H54 (cell line): ENCODE measurements at regions not wholly inside any gene's neighbourhood (a gene's known extent, or its start where the extent isn't known, plus 50 kb on each side); places are given as distances from the start of the nearest gene placed in this dataset.
"Not testable (repeated sequence)": the region's sequence is repeated elsewhere in the genome, so short reads cannot be mapped to it uniquely, and the experiment has no call there.

Source experiments
- DNase-seq: peaks from one replicate; pipeline ENCODE4 v3.0.0; 2011; ENCODE audit warnings: low spot score, mixed read lengths; ENCODE audit not compliant: insufficient read length
- FAIRE-seq: peaks from 3 replicates; lab custom pipeline; 2011; peaks lifted over from hg19 to GRCh38; lab: Jason Lieb, UNC
- POLR2A ChIP-seq: IDR thresholded peaks from 2 replicates; pipeline ENCODE4 v1.6.1; 2011; ENCODE audit warnings: low read depth, mild to moderate bottlenecking, low read length

DNA sequence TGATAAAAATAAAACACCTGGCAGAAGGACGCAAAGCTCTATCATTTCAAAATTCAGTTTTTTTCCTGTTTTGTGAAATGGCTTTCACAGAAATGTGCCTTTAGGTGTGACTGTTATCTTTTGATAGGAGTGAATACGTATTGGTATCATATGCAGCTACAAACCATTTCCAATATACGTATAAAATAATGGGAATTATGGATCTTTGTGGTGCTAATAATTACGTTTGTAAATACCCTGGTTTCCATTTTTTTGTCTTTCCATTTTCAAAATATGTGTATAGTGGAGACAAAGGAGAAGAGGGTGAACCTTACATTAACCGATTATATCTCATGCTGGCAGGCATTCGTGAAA, 108.7 kb upstream of the GMDS start:
- DNase-seq (no peak), FAIRE-seq (no peak)
- no peak for TF ChIP-seq POLR2A

- FAIRE-seq (peak; percentile 94), DNase-seq (peak; percentile 12)
- TF ChIP-seq POLR2A: no peak
These were observed 108.2 kb upstream of the GMDS start for GRCh38 chr6:2353412-2354137.

DNA sequence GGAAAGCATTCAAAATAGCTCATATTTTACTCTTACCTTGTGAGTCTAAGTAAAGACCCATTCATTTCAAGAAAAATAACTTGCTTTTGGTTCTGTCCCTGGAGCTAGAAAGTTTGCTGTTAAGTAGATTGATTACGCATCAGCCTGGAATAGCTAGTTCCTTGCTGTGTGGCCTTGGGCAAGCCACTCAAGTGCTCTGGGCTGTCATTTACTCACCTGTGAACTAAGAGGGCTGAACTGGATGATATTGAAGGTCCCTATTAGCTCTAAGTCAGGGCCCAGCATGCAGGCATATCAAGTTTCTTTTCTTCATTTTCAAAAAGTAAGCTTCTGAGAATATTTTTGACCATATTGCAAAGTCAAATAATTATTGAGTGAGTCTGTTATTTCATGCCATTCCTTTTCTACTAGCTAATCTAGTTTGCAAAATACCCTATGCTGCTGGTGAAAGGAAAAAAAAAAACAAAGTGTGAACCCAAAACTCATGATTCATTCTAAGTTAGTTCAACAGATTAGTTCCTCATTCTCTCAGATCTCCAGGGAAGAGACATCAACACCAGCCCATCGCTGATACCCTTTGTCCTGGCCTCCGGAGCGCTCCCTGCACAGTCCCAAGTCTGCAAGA, 106.5 kb upstream of the GMDS start:
- DNase-seq (no peak), FAIRE-seq (no peak)
- no peak for TF ChIP-seq POLR2A

GRCh38 chr6:2351090-2351489, 105.7 kb upstream of the GMDS start:
- DNase-seq: no peak
- no peak for TF ChIP-seq POLR2A
- FAIRE-seq: no peak

GRCh38 chr6:2346078-2346477, 100.7 kb upstream of the GMDS start:
- no peak for DNase-seq
- TF ChIP-seq POLR2A: no peak
- no peak for FAIRE-seq

GRCh38 chr6:2344319-2344905, 99.0 kb upstream of the GMDS start:
- no peak for FAIRE-seq
- no peak for TF ChIP-seq POLR2A

DNA sequence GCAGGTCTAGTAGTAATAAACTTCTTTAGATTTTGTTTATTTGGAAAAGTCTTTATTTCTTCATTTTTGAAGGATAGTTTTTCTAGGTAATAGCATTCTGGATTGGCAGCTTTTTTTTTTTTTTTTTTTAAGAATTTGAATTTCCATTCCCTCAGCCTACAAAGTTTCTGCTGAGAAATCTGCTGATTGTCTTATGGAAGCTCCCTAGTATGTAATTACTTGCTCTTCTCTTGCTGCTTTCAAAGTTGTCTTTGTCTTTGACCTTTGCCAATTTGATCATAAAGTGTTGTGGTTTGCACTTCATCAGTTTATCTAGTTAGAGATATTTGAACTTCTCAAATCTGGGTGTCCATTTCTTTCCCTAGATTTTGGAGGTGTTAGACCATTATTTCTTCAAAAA, 82.2 kb upstream of the GMDS start:
- DNase-seq (no peak), FAIRE-seq (no peak)
- no peak for TF ChIP-seq POLR2A

More at GRCh38 chr6:2344319-2344905, 99.0 kb upstream of the GMDS start:
- no peak for DNase-seq

- FAIRE-seq: no peak
- DNase-seq: no peak
- TF ChIP-seq POLR2A: no peak
These were observed 79.0 kb upstream of the GMDS start for GRCh38 chr6:2324166-2324953.

GRCh38 chr6:2317498-2317897, 72.1 kb upstream of the GMDS start:
- not testable (repeated sequence) for FAIRE-seq, DNase-seq

DNA sequence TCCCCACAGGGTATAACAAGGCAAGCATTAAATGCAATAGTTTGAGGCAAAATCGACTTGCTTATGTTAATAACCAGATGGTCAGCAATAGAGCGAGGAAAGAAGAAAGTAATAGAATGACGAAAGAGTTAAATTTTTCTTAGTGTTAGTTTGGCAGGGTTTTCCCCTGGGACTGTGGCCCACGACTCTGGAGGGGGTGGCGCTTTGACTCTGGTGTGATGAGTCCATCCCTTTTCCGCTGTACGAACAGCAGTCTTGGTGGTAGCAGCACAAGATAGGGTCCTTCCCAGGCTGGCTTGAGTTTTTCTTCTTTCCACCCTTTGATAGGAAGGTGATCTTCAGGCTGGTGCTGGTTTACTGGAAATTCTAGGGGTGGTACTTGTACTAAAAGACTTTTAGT, 69.2 kb upstream of the GMDS start:
- FAIRE-seq (no peak), DNase-seq (no peak)
- no peak for TF ChIP-seq POLR2A

DNA sequence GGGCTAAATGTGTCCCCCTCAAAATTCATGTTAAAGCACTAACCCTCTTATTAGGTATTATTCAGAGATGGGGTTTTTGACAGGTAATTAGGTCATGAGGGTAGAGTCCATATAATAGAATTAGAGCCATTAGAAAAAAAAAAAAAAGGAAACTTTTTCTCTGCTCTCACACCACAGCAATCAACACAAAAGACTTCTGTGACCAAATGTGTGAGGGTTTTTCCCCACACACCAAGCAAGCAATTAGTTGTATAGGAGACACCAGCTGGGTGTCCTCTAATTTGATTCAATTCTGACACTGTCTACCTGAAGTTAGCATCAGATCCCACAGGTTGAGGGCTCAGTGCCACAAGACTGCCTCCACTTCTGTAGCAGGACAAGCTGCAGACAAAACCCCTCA, 64.6 kb upstream of the GMDS start:
- no peak for TF ChIP-seq POLR2A
- no peak for DNase-seq
- no peak for FAIRE-seq

DNA sequence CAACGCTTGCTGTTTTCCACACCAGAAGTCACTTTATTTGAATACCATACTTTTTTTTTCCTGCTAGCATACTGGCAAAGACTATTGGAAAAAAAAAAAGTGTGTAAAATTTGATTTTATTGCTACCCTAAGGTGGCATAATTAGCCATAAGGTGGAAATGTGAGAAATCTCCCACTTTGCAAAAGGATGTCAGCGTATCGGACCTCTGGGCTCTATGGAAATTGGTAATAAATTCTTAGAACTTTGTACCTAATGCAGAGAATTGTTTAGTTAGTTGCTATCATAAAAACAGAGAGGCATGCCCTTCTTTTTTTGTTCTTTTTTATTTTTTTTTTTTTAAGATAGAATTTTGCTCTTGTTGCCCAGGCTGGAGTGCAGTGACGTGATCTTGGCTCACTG, 63.7 kb upstream of the GMDS start:
- no peak for DNase-seq
- no peak for TF ChIP-seq POLR2A
- no peak for FAIRE-seq

- FAIRE-seq (no peak), DNase-seq (no peak)
- no peak for TF ChIP-seq POLR2A
These were observed 62.4 kb upstream of the GMDS start for GRCh38 chr6:2307799-2308198.

- FAIRE-seq (no peak), DNase-seq (no peak)
- TF ChIP-seq POLR2A: no peak
These were observed 60.5 kb upstream of the GMDS start for GRCh38 chr6:2305951-2306350.

DNA sequence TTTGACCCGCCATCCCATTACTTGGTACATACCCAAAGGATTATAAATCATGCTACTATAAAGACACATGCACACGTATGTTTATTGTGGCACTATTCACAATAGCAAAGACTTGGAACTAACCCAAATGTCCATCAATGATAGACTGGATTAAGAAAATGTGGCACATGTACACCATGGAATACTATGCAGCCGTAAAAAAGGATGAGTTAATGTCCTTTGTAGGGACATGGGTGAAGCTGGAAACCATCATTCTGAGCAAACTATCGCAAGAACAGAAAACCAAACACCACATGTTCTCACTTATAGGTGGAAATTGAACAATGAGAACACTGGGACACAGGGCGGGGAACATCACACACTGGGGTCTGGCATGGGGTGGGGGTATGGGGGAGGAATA, 57.1 kb upstream of the GMDS start:
- DNase-seq, FAIRE-seq: not testable (repeated sequence)
